Heart left ventricle (tissue), 16 donors: ENCODE measurements at regions not wholly inside any gene's neighbourhood (a gene's known extent, or its start where the extent isn't known, plus 50 kb on each side); places are given as distances from the start of the nearest gene placed in this dataset.

ENCODE experiments used
- ATAC-seq, 4 donors: fragments of 200-7000 bp; cut with Tn5 transposase; one replicate each; pipeline ENCODE4 v1.9.1; 2020 to 2022; ENCODE audit warnings: moderate library complexity in 4 of 4, mild to moderate bottlenecking in 3 of 4, moderate number of reproducible peaks in 1 of 4
- DNase-seq, 5 donors: peaks; one replicate each; pipeline ENCODE4 v3.0.0-alpha.2; 2020
- H3K27ac ChIP-seq, 12 donors: fragments of 200-600 bp; sonication (generic) in 4 of 12; one replicate each; pipeline versions ENCODE4 v1.5.0 to v1.8.0; 2016 to 2022; ENCODE audit warnings: mild to moderate bottlenecking in 2 of 12
- H3K27me3 ChIP-seq, 9 donors: fragments of 200-600 bp; sonication (generic) in 2 of 9; one replicate each; pipeline versions ENCODE4 v1.5.1 to v1.8.0; 2016 to 2022; ENCODE audit warnings: mild to moderate bottlenecking in 3 of 9
- H3K36me3 ChIP-seq, 9 donors: fragments of 200-600 bp; sonication (generic) in 2 of 9; one replicate each; pipeline versions ENCODE4 v1.5.0 to v1.8.0; 2018 to 2022; ENCODE audit warnings: mild to moderate bottlenecking in 2 of 9
- H3K4me1 ChIP-seq, 12 donors: fragments of 200-600 bp; sonication (generic) in 4 of 12; one replicate each; pipeline versions ENCODE4 v1.5.0 to v1.8.0; 2016 to 2022; ENCODE audit warnings: mild to moderate bottlenecking in 3 of 12
- H3K4me3 ChIP-seq, 12 donors: fragments of 200-600 bp; sonication (generic) in 4 of 12; one replicate each; pipeline versions ENCODE4 v1.5.0 to v1.8.0; 2017 to 2022; ENCODE audit warnings: mild to moderate bottlenecking in 9 of 12, moderate library complexity in 4 of 12
- H3K9me3 ChIP-seq, 12 donors: fragments of 200-600 bp; sonication (generic) in 4 of 12; one replicate each; pipeline versions ENCODE4 v1.5.0 to v1.8.0; 2016 to 2022; ENCODE audit warnings: mild to moderate bottlenecking in 1 of 12
- CTCF ChIP-seq, 12 donors: fragments of 200-600 bp; sonication (generic) in 4 of 12; IDR thresholded peaks; one replicate each; pipeline versions ENCODE4 v1.5.0 to v1.8.0; 2018 to 2022; ENCODE audit warnings: antibody characterized with exemption in 12 of 12, mild to moderate bottlenecking in 5 of 12
- POLR2A ChIP-seq, 2 donors: fragments of 450-650 bp; IDR thresholded peaks; one replicate each; pipeline ENCODE4 v1.6.1; 2017; ENCODE audit warnings: antibody characterized with exemption in 2 of 2, mild to moderate bottlenecking in 2 of 2, moderate library complexity in 2 of 2
- WGBS, 4 donors: extraction: QIAGEN DNeasy Blood & Tissue Kit in 2 of 4; methylation state at CpG; one replicate each; pipeline versions ENCODE4 v1.1.5 to v1.1.7; 2013 to 2018; 5-methylcytosine and 5-hydroxymethylcytosine counted together
- intact Hi-C, 10 donors: fragments of 100-400 bp; cut with DNase I; formaldehyde crosslinking; loops; one replicate each; pipeline versions ENCODE4 v1.11.1 to v1.14.2; 2022
- donor health status: ischemic (EF 13 %, LVEDD 7.1; RV severe dilation, severe dysfunction).
- donor health status: healthy with polysubstance abuse.
- donor health status: DM: no; HTN: yes; CAD: no.
- donor health status: DM: no; HTN: no; CAD: no.
- donor health status: ischemic (EF 25% LVEDD 6.9; RV normal size, moderate dysfunction).
- donor health status: ischemic (EF 25% LVEDD 5.7; RV mildly dilated, moderate dysfunction).
- donor health status: healthy.
- donor health status: DM: yes; HTN: yes; CAD: no.
- donor health status: ischemic (EF 35%, LVEDD 5.7; RV mildly dilated, moderate dysfunction).
- donor health status: nonischemic (EF 11% LVEDD 7.7; RV severe dilation, severe dysfunction).
- donor health status: DM: yes; HTN: yes; CAD: no.
- donor health status: PGD.
- donor health status: ischemic (EF 29% LVEDD 5.4; RV normal size, mild dysfunction).
- donor health status: nonischemic (EF 23%, LVEDD 6.1; RV moderate dilation, normal function).

- Histone ChIP-seq H3K4me3 (no peak overlapping the region), H3K4me1 (no peaks in the 10 kb centered on the region), H3K9me3 (no peaks in the 10 kb centered on the region), H3K27ac (no peak overlapping the region), H3K36me3 (no peaks in the 10 kb centered on the region), H3K27me3 (peaks cover 0 to 45% (median 4%) of the 10 kb centered on the region in 9 donors)
- 87 to 95% (median 93%) methylated on average over 2 of the region's 2 CpGs for WGBS, 4 donors
- ATAC-seq (no peak), DNase-seq (no peak)
- intact Hi-C loops: no loop called here
- TF ChIP-seq POLR2A (IDR thresholded peaks at IDR 0.05) (no peak), CTCF (IDR thresholded peaks at IDR 0.05) (no peak)
Observed at GRCh38 chr14:56896231-56896630, 86.0 kb upstream of the OTX2 start.

GRCh38 chr14:56895154-56895553, 84.9 kb upstream of the OTX2 start:
- intact Hi-C loops: no loop called here
- 43 to 45% (median 43%) methylated on average over 5 of the region's 5 CpGs for WGBS, 4 donors
- H3K27ac ChIP-seq: no peak overlapping the region
- ATAC-seq: no peak
- no peak for DNase-seq
- no peaks in the 10 kb centered on the region for H3K4me1 ChIP-seq
- H3K9me3 ChIP-seq: no peaks in the 10 kb centered on the region
- peaks cover 0 to 53% (median 4%) of the 10 kb centered on the region in 9 donors for H3K27me3 ChIP-seq
- no peaks in the 10 kb centered on the region for H3K36me3 ChIP-seq
- no peak overlapping the region for H3K4me3 ChIP-seq
- no peak for TF ChIP-seq POLR2A (IDR thresholded peaks at IDR 0.05)
- TF ChIP-seq CTCF (IDR thresholded peaks at IDR 0.05): no peak

GRCh38 chr14:56894591-56894991, 84.3 kb upstream of the OTX2 start:
- no peaks in the 10 kb centered on the region for H3K4me1 ChIP-seq
- 48 to 64% (median 62%) methylated on average over 3 of the region's 3 CpGs for WGBS, 4 donors
- ATAC-seq (no peak), DNase-seq (no peak)
- H3K27ac ChIP-seq: no peak overlapping the region
- no peaks in the 10 kb centered on the region for H3K9me3 ChIP-seq
- H3K27me3 ChIP-seq: peaks cover 0 to 57% (median 4%) of the 10 kb centered on the region in 9 donors
- H3K36me3 ChIP-seq: no peaks in the 10 kb centered on the region
- H3K4me3 ChIP-seq: no peak overlapping the region
- TF ChIP-seq CTCF (IDR thresholded peaks at IDR 0.05) (no peak), POLR2A (IDR thresholded peaks at IDR 0.05) (no peak)
- intact Hi-C loops: no loop called here

GRCh38 chr14:56892959-56893358, 82.7 kb upstream of the OTX2 start:
- intact Hi-C loops: no loop called here
- Histone ChIP-seq H3K36me3 (no peaks in the 10 kb centered on the region), H3K27ac (no peak overlapping the region), H3K4me3 (no peak overlapping the region), H3K4me1 (no peaks in the 10 kb centered on the region), H3K27me3 (peaks cover 0 to 51% (median 4%) of the 10 kb centered on the region in 9 donors), H3K9me3 (no peaks in the 10 kb centered on the region)
- ATAC-seq: no peak
- no peak for DNase-seq
- TF ChIP-seq POLR2A (IDR thresholded peaks at IDR 0.05): no peak
- TF ChIP-seq CTCF (IDR thresholded peaks at IDR 0.05): no peak
- WGBS, 4 donors: 29 to 44% (median 39%) methylated on average over 5 of the region's 5 CpGs
